ENCODE measurements at regions not wholly inside any gene's neighbourhood (a gene's known extent, or its start where the extent isn't known, plus 50 kb on each side); places are given as distances from the start of the nearest gene placed in this dataset.

GRCh38 chr4:104869831-104870230 is 276.8 kb upstream of the TET2 start:
- no peak for DNase-seq (ENCODE audit: low read depth, low spot score)
- Histone ChIP-seq H3K4me1 (ENCODE audit: control insufficient read depth, insufficient read depth, low read length) (peaks cover 36% of the 10 kb centered on the region), H3K4me3 (no peak overlapping the region), H3K9me3 (replicated peaks; ENCODE audit: control insufficient read depth, insufficient read depth, low read length) (peaks cover 14% of the 10 kb centered on the region; the same call in 2 of the 3 replicates), H3K79me2 (ENCODE audit: control insufficient read depth, insufficient read depth, low read length) (no peaks in the 10 kb centered on the region), H3K36me3 (ENCODE audit: control insufficient read depth in 2 of 2, insufficient read depth in 2 of 2, low read length in 1 of 2) (no peaks in the 10 kb centered on the region), H3K9ac (ENCODE audit: control insufficient read depth, insufficient read depth, low read length) (no peak overlapping the region), H2AFZ (ENCODE audit: control insufficient read depth, low read depth, low read length) (no peak overlapping the region), H3K27ac (ENCODE audit: control insufficient read depth, insufficient read depth) (peak overlapping the region; percentile 67), H4K20me1 (ENCODE audit: control insufficient read depth, insufficient read depth) (no peaks in the 10 kb centered on the region), H3K4me2 (ENCODE audit: control insufficient read depth, insufficient read depth) (peak overlapping the region; percentile 10), H3K27me3 (replicated peaks in 1 of 2; ENCODE audit: control insufficient read depth in 2 of 2, insufficient read depth in 2 of 2, low read length in 1 of 2) (no peaks in the 10 kb centered on the region)
- intact Hi-C loops (cut with micrococcal nuclease; ENCODE audit: unreplicated experiment): loop anchor here (1.0 to 5.0 kb wide), 6 partner anchors 61 to 603 kb away; no protein-coding TSS in a partner anchor
- in situ Hi-C loops (cut with MboI): loop anchor here (10.0 kb wide), 1 partner anchor 375 kb away; the partner anchor contains the start of gene CXXC4
- no peak for FAIRE-seq
- no TSS peak for BruUV-seq (replicated peaks)
- ATAC-seq: no peak
- WGBS (ENCODE audit: insufficient coverage, insufficient replicate concordance, low lambda C conversion rate, missing lambda C conversion rate): 94% methylated on average over 1 of the region's 1 CpG
- POLR2A ChIA-PET: no interaction called here
- TF ChIP-seq FOS (IDR thresholded peaks at IDR 0.05; ENCODE audit: borderline replicate concordance, extremely low read depth, insufficient read length) (no peak), POLR2AphosphoS5 (IDR thresholded peaks at IDR 0.05; ENCODE audit: low read length) (no peak), MAX (IDR thresholded peaks at IDR 0.05; ENCODE audit: low read depth, low read length) (no peak), ZSCAN29 (IDR thresholded peaks at IDR 0.05) (no peak), CREM (IDR thresholded peaks at IDR 0.05; ENCODE audit: low read depth) (no peak), IRF5 (IDR thresholded peaks at IDR 0.05; ENCODE audit: borderline replicate concordance) (no peak), PAX8 (IDR thresholded peaks at IDR 0.05) (no peak), NRF1 (conservative IDR thresholded peaks at IDR 0.05; ENCODE audit: low read depth, low read length) (no peak), JUNB (IDR thresholded peaks at IDR 0.05) (no peak), SP1 (IDR thresholded peaks at IDR 0.05; ENCODE audit: low read depth, low read length) (no peak), RAD21 (IDR thresholded peaks at IDR 0.05; ENCODE audit: insufficient read depth, low read depth, low read length) (no peak), ZNF687 (IDR thresholded peaks at IDR 0.05) (no peak), MTA2 (IDR thresholded peaks at IDR 0.05; ENCODE audit: low read depth) (no peak), ZBED1 (IDR thresholded peaks at IDR 0.05; ENCODE audit: borderline replicate concordance) (no peak)
- CTCF ChIA-PET: interaction anchor here (0.6 to 1.4 kb wide), 3 partner anchors 191 to 603 kb away, joined by 3 to 4 read pairs (median 3); no protein-coding TSS in a partner anchor
- SMC1A ChIA-PET (ENCODE audit: uncharacterized antibody, unreplicated experiment): no interaction called here
- RAD21 ChIA-PET (ENCODE audit: unreplicated experiment): interaction anchor here (0.7 to 2.3 kb wide), 4 partner anchors 9 to 381 kb away, joined by 3 to 13 read pairs (median 4); no protein-coding TSS in a partner anchor

Measured in GM12878 (cell line).